ENCODE measurements at regions not wholly inside any gene's neighbourhood (a gene's known extent, or its start where the extent isn't known, plus 50 kb on each side); places are given as distances from the start of the nearest gene placed in this dataset.

DNA sequence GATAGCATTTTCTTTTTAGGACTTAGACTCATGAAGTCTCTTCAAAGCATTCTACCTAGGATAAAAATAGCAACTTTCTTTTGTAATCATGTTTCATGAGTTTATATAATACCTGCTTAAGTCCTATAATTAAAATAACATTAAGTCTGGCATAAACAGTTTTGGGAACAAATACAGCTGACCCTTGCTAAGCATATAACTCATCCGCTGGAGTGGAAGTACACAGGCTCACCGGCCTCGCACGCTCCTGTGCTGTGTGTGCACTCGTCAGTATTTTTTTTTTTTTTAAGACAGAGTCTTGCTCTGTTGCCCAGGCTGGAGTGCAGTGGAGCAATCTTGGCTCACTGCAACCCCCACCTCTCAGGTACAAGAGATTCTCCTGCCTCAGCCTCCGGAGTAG, 221.8 kb downstream of the ADAMTS15 start:
- no peak overlapping the region for H3K4me3 ChIP-seq (replicated peaks; ENCODE audit: insufficient read depth, low read length)
- TF ChIP-seq, protein P1, sequence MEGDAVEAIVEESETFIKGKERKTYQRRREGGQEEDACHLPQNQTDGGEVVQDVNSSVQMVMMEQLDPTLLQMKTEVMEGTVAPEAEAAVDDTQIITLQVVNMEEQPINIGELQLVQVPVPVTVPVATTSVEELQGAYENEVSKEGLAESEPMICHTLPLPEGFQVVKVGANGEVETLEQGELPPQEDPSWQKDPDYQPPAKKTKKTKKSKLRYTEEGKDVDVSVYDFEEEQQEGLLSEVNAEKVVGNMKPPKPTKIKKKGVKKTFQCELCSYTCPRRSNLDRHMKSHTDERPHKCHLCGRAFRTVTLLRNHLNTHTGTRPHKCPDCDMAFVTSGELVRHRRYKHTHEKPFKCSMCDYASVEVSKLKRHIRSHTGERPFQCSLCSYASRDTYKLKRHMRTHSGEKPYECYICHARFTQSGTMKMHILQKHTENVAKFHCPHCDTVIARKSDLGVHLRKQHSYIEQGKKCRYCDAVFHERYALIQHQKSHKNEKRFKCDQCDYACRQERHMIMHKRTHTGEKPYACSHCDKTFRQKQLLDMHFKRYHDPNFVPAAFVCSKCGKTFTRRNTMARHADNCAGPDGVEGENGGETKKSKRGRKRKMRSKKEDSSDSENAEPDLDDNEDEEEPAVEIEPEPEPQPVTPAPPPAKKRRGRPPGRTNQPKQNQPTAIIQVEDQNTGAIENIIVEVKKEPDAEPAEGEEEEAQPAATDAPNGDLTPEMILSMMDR (IDR thresholded peaks at IDR 0.05; ENCODE audit: insufficient read depth, low read length): no peak
- TF ChIP-seq POLR2AphosphoS5 (IDR thresholded peaks at IDR 0.05; ENCODE audit: low read depth): no peak
- TF ChIP-seq GABPA (IDR thresholded peaks at IDR 0.05; ENCODE audit: low read depth): no peak
- no peak for TF ChIP-seq SPI1 (IDR thresholded peaks at IDR 0.05; ENCODE audit: borderline replicate concordance, low read depth)
- TF ChIP-seq, protein P2, sequence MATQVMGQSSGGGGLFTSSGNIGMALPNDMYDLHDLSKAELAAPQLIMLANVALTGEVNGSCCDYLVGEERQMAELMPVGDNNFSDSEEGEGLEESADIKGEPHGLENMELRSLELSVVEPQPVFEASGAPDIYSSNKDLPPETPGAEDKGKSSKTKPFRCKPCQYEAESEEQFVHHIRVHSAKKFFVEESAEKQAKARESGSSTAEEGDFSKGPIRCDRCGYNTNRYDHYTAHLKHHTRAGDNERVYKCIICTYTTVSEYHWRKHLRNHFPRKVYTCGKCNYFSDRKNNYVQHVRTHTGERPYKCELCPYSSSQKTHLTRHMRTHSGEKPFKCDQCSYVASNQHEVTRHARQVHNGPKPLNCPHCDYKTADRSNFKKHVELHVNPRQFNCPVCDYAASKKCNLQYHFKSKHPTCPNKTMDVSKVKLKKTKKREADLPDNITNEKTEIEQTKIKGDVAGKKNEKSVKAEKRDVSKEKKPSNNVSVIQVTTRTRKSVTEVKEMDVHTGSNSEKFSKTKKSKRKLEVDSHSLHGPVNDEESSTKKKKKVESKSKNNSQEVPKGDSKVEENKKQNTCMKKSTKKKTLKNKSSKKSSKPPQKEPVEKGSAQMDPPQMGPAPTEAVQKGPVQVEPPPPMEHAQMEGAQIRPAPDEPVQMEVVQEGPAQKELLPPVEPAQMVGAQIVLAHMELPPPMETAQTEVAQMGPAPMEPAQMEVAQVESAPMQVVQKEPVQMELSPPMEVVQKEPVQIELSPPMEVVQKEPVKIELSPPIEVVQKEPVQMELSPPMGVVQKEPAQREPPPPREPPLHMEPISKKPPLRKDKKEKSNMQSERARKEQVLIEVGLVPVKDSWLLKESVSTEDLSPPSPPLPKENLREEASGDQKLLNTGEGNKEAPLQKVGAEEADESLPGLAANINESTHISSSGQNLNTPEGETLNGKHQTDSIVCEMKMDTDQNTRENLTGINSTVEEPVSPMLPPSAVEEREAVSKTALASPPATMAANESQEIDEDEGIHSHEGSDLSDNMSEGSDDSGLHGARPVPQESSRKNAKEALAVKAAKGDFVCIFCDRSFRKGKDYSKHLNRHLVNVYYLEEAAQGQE (IDR thresholded peaks at IDR 0.05; ENCODE audit: insufficient replicate concordance, low read depth): no peak
- no peak for DNase-seq (ENCODE audit: low read depth in 1 of 2, low spot score in 1 of 2)
- no peaks in the 10 kb centered on the region for H3K27me3 ChIP-seq (ENCODE audit: insufficient read depth, poor library complexity, severe bottlenecking)
- H3K27ac ChIP-seq (replicated peaks): no peak overlapping the region

DNA sequence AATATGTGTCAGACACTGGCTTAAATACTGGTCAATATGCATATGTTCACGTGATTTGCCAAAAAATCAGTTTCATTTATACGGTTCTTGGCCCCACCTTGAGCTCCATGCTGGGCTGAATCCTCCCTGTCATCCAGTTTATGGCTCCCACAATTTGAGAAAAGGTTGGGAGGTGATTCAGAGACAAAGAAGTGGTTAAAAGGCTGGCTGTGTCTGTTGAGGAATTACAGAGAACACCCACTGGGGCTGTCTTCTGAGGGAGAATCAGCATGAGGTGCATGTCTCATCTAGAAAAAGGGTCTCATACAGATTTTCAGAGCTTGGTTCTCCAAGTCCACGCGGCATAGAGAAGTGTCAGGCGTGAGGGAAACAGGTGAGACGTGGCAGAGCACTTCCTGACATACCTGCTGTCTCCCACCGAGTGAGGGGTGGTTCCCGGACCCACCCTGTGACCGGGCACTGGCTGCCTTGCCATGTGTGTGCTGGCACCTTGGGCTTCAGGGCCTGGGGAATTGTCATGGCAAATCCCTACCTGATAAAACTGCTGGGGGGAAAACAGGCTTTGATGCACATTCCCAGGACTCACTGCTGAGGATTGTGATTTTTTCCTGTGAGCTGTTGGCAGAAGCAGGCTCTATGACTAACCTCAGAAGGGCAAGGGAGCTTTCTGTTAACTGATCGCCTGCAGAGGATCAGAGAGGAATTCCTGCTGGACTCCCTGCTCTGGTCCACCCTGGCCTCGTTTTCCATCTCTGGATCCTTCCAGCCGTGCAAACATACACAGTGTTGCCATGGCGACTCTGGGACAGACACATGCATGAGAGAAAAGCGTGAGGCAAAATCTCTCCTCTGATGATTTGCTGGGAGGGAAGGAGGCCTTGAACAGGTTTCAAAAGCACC, 223.6 kb downstream of the ADAMTS15 start:
- TF ChIP-seq, protein P2 (IDR thresholded peaks at IDR 0.05; ENCODE audit: insufficient replicate concordance, low read depth): no peak
- TF ChIP-seq GABPA (IDR thresholded peaks at IDR 0.05; ENCODE audit: low read depth) (no peak), SPI1 (IDR thresholded peaks at IDR 0.05; ENCODE audit: borderline replicate concordance, low read depth) (no peak), POLR2AphosphoS5 (IDR thresholded peaks at IDR 0.05; ENCODE audit: low read depth) (no peak)
- TF ChIP-seq, protein P1 (IDR thresholded peaks at IDR 0.05; ENCODE audit: insufficient read depth, low read length): no peak
- DNase-seq (ENCODE audit: low read depth in 1 of 2, low spot score in 1 of 2): no peak
- Histone ChIP-seq H3K27ac (replicated peaks) (no peak overlapping the region), H3K27me3 (ENCODE audit: insufficient read depth, poor library complexity, severe bottlenecking) (peaks cover 2% of the 10 kb centered on the region), H3K4me3 (replicated peaks; ENCODE audit: insufficient read depth, low read length) (no peak overlapping the region)

GRCh38 chr11:130672911-130673310, 224.5 kb downstream of the ADAMTS15 start:
- H3K27me3 ChIP-seq (ENCODE audit: insufficient read depth, poor library complexity, severe bottlenecking): peaks cover 2% of the 10 kb centered on the region
- DNase-seq (ENCODE audit: low read depth in 1 of 2, low spot score in 1 of 2): no peak
- H3K27ac ChIP-seq (replicated peaks): no peak overlapping the region
- TF ChIP-seq POLR2AphosphoS5 (IDR thresholded peaks at IDR 0.05; ENCODE audit: low read depth): no peak
- TF ChIP-seq, protein P2 (IDR thresholded peaks at IDR 0.05; ENCODE audit: insufficient replicate concordance, low read depth): no peak
- no peak for TF ChIP-seq GABPA (IDR thresholded peaks at IDR 0.05; ENCODE audit: low read depth)
- no peak for TF ChIP-seq SPI1 (IDR thresholded peaks at IDR 0.05; ENCODE audit: borderline replicate concordance, low read depth)
- TF ChIP-seq, protein P1 (IDR thresholded peaks at IDR 0.05; ENCODE audit: insufficient read depth, low read length): no peak
- H3K4me3 ChIP-seq (replicated peaks; ENCODE audit: insufficient read depth, low read length): no peak overlapping the region
